ENCODE measurements at regions not wholly inside any gene's neighbourhood (a gene's known extent, or its start where the extent isn't known, plus 50 kb on each side); places are given as distances from the start of the nearest gene placed in this dataset.
"Not testable (repeated sequence)": the region's sequence is repeated elsewhere in the genome, so short reads cannot be mapped to it uniquely, and the experiment has no call there.

DNA sequence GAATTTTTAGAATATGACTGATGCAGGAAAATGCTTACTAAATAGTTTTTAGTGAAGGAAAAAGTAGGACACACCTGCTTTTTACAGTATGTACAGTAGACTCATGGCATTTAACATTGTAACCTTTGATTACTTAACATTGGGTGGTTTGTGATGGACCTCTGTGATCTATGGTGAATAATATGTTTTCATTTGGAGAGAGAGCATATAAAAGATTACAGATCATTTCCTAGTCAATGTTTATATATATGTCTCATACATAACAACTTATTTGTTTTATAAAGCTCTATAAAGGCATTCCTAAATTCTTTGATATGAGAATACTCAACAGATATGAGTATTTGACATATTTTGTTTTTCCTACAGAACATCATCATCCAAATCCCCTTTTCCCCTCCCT lies 129.3 kb upstream of the PDE7B start:
- Histone ChIP-seq H3K9ac (ENCODE audit: low read depth, low read length) (no peak overlapping the region), H3K27ac (ENCODE audit: low read length) (no peak overlapping the region), H3K36me3 (ENCODE audit: insufficient read depth, low read length) (no peaks in the 10 kb centered on the region), H3K27me3 (ENCODE audit: insufficient read depth, low read length, poor library complexity) (no peaks in the 10 kb centered on the region), H3K9me3 (ENCODE audit: insufficient read depth, low read length, severe bottlenecking) (no peaks in the 10 kb centered on the region), H2AFZ (ENCODE audit: low read depth, low read length) (no peak overlapping the region), H3K4me2 (ENCODE audit: insufficient read depth, low read length) (no peak overlapping the region), H3K4me3 (ENCODE audit: low read depth in 1 of 2, low read length in 2 of 2) (no peak overlapping the region), H4K20me1 (ENCODE audit: insufficient read depth, low read length) (no peaks in the 10 kb centered on the region), H3K79me2 (ENCODE audit: insufficient read depth, low read length) (no peaks in the 10 kb centered on the region), H3K4me1 (ENCODE audit: insufficient read depth, low read length) (no peaks in the 10 kb centered on the region)
- TF ChIP-seq EZH2 (IDR thresholded peaks at IDR 0.05; ENCODE audit: borderline replicate concordance, low read depth, low read length, severe bottlenecking), result no peak
- TF ChIP-seq, protein P1, sequence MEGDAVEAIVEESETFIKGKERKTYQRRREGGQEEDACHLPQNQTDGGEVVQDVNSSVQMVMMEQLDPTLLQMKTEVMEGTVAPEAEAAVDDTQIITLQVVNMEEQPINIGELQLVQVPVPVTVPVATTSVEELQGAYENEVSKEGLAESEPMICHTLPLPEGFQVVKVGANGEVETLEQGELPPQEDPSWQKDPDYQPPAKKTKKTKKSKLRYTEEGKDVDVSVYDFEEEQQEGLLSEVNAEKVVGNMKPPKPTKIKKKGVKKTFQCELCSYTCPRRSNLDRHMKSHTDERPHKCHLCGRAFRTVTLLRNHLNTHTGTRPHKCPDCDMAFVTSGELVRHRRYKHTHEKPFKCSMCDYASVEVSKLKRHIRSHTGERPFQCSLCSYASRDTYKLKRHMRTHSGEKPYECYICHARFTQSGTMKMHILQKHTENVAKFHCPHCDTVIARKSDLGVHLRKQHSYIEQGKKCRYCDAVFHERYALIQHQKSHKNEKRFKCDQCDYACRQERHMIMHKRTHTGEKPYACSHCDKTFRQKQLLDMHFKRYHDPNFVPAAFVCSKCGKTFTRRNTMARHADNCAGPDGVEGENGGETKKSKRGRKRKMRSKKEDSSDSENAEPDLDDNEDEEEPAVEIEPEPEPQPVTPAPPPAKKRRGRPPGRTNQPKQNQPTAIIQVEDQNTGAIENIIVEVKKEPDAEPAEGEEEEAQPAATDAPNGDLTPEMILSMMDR (IDR thresholded peaks at IDR 0.05; ENCODE audit: borderline replicate concordance, extremely low read depth, low read length, poor library complexity, severe bottlenecking), result no peak
- no peak for DNase-seq
- ATAC-seq (ENCODE audit: insufficient read depth, low read depth), result no peak

DNA sequence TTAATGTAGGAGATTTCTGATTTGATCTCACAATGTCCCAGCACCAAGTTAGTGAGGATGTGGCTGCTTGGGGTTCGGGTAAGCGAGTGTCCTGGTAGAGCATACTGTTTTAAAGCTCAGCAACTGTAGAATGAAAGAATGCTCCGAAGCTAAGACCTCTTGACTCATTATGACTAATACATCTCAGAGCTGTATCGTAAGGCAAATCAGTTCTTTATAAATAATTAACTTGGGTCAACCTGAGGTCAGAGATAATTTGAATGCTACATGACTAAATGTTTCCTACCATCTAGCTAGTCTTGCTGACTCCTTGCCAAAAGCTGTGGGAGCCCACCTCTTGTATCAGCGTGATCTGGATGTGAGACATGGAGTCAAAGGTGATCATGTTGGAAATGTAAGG lies 128.8 kb upstream of the PDE7B start:
- H2AFZ ChIP-seq (ENCODE audit: low read depth, low read length), result no peak overlapping the region
- ATAC-seq (ENCODE audit: insufficient read depth, low read depth), result no peak

DNA sequence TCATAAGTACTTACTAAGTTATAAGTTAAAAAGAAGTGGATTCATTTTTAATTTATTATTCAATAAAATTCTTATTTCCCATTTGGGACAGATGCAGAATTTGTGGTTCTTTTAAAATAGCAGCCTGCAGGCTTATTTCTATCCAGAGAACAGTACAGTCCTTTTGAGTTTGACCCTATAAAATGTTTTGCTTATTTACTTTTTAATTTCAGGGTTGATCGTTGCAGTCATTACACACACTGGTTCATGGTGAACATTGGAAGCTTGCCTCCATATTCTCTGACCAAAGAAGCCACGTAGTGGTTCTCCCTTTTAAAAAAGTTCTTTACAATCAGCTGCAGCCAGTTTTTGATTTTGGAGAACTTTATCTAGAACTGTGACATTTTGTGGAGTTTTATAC lies 122.9 kb upstream of the PDE7B start:
- TF ChIP-seq, protein P1 (IDR thresholded peaks at IDR 0.05; ENCODE audit: borderline replicate concordance, extremely low read depth, low read length, poor library complexity, severe bottlenecking), result no peak
- TF ChIP-seq EZH2 (IDR thresholded peaks at IDR 0.05; ENCODE audit: borderline replicate concordance, low read depth, low read length, severe bottlenecking), result no peak
- Histone ChIP-seq H3K27ac (ENCODE audit: low read length) (no peak overlapping the region), H3K4me2 (ENCODE audit: insufficient read depth, low read length) (no peak overlapping the region), H2AFZ (ENCODE audit: low read depth, low read length) (no peak overlapping the region), H3K9ac (ENCODE audit: low read depth, low read length) (no peak overlapping the region), H3K9me3 (ENCODE audit: insufficient read depth, low read length, severe bottlenecking) (no peaks in the 10 kb centered on the region), H3K4me1 (ENCODE audit: insufficient read depth, low read length) (no peaks in the 10 kb centered on the region), H3K79me2 (ENCODE audit: insufficient read depth, low read length) (no peaks in the 10 kb centered on the region), H3K4me3 (ENCODE audit: low read depth in 1 of 2, low read length in 2 of 2) (no peak overlapping the region), H4K20me1 (ENCODE audit: insufficient read depth, low read length) (no peaks in the 10 kb centered on the region), H3K27me3 (ENCODE audit: insufficient read depth, low read length, poor library complexity) (no peaks in the 10 kb centered on the region), H3K36me3 (ENCODE audit: insufficient read depth, low read length) (no peaks in the 10 kb centered on the region)
- DNase-seq, result no peak
- ATAC-seq (ENCODE audit: insufficient read depth, low read depth), result no peak

More for the DNA sequence above, 128.8 kb upstream of the PDE7B start:
- H3K27ac ChIP-seq (ENCODE audit: low read length), result no peak overlapping the region
- H3K4me1 ChIP-seq (ENCODE audit: insufficient read depth, low read length), result no peaks in the 10 kb centered on the region
- DNase-seq, result no peak
- H3K4me2 ChIP-seq (ENCODE audit: insufficient read depth, low read length), result no peak overlapping the region
- no peaks in the 10 kb centered on the region for H3K27me3 ChIP-seq (ENCODE audit: insufficient read depth, low read length, poor library complexity)
- no peaks in the 10 kb centered on the region for H3K36me3 ChIP-seq (ENCODE audit: insufficient read depth, low read length)
- H3K9me3 ChIP-seq (ENCODE audit: insufficient read depth, low read length, severe bottlenecking), result no peaks in the 10 kb centered on the region
- no peak overlapping the region for H3K9ac ChIP-seq (ENCODE audit: low read depth, low read length)
- no peaks in the 10 kb centered on the region for H4K20me1 ChIP-seq (ENCODE audit: insufficient read depth, low read length)
- no peaks in the 10 kb centered on the region for H3K79me2 ChIP-seq (ENCODE audit: insufficient read depth, low read length)
- no peak overlapping the region for H3K4me3 ChIP-seq (ENCODE audit: low read depth in 1 of 2, low read length in 2 of 2)
- TF ChIP-seq, protein P1 (IDR thresholded peaks at IDR 0.05; ENCODE audit: borderline replicate concordance, extremely low read depth, low read length, poor library complexity, severe bottlenecking), result no peak
- no peak for TF ChIP-seq EZH2 (IDR thresholded peaks at IDR 0.05; ENCODE audit: borderline replicate concordance, low read depth, low read length, severe bottlenecking)

DNA sequence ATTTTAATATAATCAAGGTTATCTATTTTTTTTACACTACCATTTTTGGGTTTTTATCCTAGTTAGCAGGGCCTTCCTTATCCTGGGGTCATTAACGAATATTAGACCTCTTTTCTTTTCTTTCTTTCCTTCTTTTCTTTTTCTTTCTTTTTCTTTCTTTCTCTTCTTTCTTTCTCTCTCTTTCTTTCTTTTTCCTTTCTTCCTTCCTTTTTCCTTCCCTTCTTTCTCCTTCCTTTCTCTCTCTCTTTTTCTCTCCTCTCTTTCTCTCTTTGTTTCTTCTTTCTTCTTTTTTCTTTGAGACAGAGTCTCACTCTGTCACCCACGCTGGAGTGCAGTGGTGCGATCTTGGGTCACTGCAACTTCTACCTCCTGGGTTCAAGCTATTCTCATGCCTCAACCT lies 120.4 kb upstream of the PDE7B start:
- TF ChIP-seq EZH2 (IDR thresholded peaks at IDR 0.05; ENCODE audit: borderline replicate concordance, low read depth, low read length, severe bottlenecking), result no peak
- TF ChIP-seq, protein P1 (IDR thresholded peaks at IDR 0.05; ENCODE audit: borderline replicate concordance, extremely low read depth, low read length, poor library complexity, severe bottlenecking), result no peak

DNA sequence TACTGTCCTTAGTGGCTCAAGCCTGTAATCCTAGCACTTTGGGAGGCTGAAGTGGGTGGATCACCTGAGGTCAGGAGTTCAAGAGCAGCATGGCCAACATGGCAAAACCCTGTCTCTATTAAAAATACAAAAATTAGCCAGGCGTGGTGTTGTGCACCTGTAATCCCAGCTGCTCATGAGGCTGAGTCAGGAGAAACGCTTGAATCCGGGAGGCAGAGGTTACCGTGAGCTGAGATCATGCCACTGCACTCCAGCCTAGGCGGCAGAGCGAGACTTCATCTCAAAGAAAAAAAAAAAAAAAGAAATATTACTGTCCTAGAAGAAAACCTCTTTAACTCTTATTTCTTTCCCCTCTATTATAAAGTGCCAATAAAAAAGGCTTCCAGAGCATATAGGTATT lies 115.2 kb upstream of the PDE7B start:
- not testable (repeated sequence) for H3K9me3 ChIP-seq (ENCODE audit: insufficient read depth, low read length, severe bottlenecking); H2AFZ ChIP-seq (ENCODE audit: low read depth, low read length); H4K20me1 ChIP-seq (ENCODE audit: insufficient read depth, low read length); ATAC-seq (ENCODE audit: insufficient read depth, low read depth); H3K4me3 ChIP-seq (ENCODE audit: low read depth in 1 of 2, low read length in 2 of 2); H3K79me2 ChIP-seq (ENCODE audit: insufficient read depth, low read length); H3K4me1 ChIP-seq (ENCODE audit: insufficient read depth, low read length); H3K4me2 ChIP-seq (ENCODE audit: insufficient read depth, low read length); H3K27ac ChIP-seq (ENCODE audit: low read length); H3K27me3 ChIP-seq (ENCODE audit: insufficient read depth, low read length, poor library complexity); H3K36me3 ChIP-seq (ENCODE audit: insufficient read depth, low read length); DNase-seq; H3K9ac ChIP-seq (ENCODE audit: low read depth, low read length)

More for the DNA sequence above, 120.4 kb upstream of the PDE7B start:
- no peak overlapping the region for H3K27ac ChIP-seq (ENCODE audit: low read length)
- no peak overlapping the region for H2AFZ ChIP-seq (ENCODE audit: low read depth, low read length)
- no peak overlapping the region for H3K9ac ChIP-seq (ENCODE audit: low read depth, low read length)
- no peaks in the 10 kb centered on the region for H3K4me1 ChIP-seq (ENCODE audit: insufficient read depth, low read length)
- DNase-seq, result no peak
- H3K4me3 ChIP-seq (ENCODE audit: low read depth in 1 of 2, low read length in 2 of 2), result no peak overlapping the region
- H3K4me2 ChIP-seq (ENCODE audit: insufficient read depth, low read length), result no peak overlapping the region
- H3K36me3 ChIP-seq (ENCODE audit: insufficient read depth, low read length), result no peaks in the 10 kb centered on the region
- peaks cover 4% of the 10 kb centered on the region for H3K27me3 ChIP-seq (ENCODE audit: insufficient read depth, low read length, poor library complexity)
- no peaks in the 10 kb centered on the region for H4K20me1 ChIP-seq (ENCODE audit: insufficient read depth, low read length)
- no peak for ATAC-seq (ENCODE audit: insufficient read depth, low read depth)
- no peaks in the 10 kb centered on the region for H3K9me3 ChIP-seq (ENCODE audit: insufficient read depth, low read length, severe bottlenecking)
- no peaks in the 10 kb centered on the region for H3K79me2 ChIP-seq (ENCODE audit: insufficient read depth, low read length)
